Mammary epithelial cell (primary cell): ENCODE measurements at regions not wholly inside any gene's neighbourhood (a gene's known extent, or its start where the extent isn't known, plus 50 kb on each side); places are given as distances from the start of the nearest gene placed in this dataset.

Experiments
- CTCF ChIP-seq, 2 donors: IDR thresholded peaks in 1 of 2; conservative IDR thresholded peaks in 1 of 2; 2 replicates each; pipeline ENCODE4 v1.5.1; 2011 to 2012; ENCODE audit warnings: inconsistent platforms in 2 of 2, low read length in 2 of 2, mild to moderate bottlenecking in 2 of 2, control low read depth in 1 of 2, low read depth in 1 of 2; ENCODE audit not compliant: insufficient read depth in 1 of 2; ENCODE audit errors: extremely low read depth in 1 of 2
- EZH2 ChIP-seq: IDR thresholded peaks from 2 replicates; pipeline ENCODE4 v1.6.1; 2012; ENCODE audit warnings: low read length, inconsistent platforms, borderline replicate concordance

GRCh38 chr3:66099541-66100065, 60.9 kb upstream of the MAGI1 start:
- TF ChIP-seq CTCF (conservative IDR thresholded peaks at IDR 0.05 in 1 of 2, IDR thresholded peaks at IDR 0.05 in 1 of 2; ENCODE audit: extremely low read depth in 1 of 2, insufficient read depth in 1 of 2, low read depth in 1 of 2, low read length in 2 of 2), result no peak
- no peak for TF ChIP-seq EZH2
